GM12878 (cell line): ENCODE measurements at regions not wholly inside any gene's neighbourhood (a gene's known extent, or its start where the extent isn't known, plus 50 kb on each side); places are given as distances from the start of the nearest gene placed in this dataset.
A peak's percentile ranks its signal among the peaks of the same experiment; 100 is the strongest.

Source experiments
- ATF7 ChIP-seq: fragments of 450-650 bp; IDR thresholded peaks from 2 replicates; pipeline ENCODE4 v1.6.1; 2016; ENCODE audit warnings: low read depth, mild to moderate bottlenecking
- BMI1 ChIP-seq: fragments of 450-650 bp; IDR thresholded peaks from 2 replicates; pipeline ENCODE4 v1.6.1; 2016; ENCODE audit warnings: mild to moderate bottlenecking, moderate library complexity, borderline replicate concordance
- CBX3 ChIP-seq: fragments of 200-600 bp; sonication (generic); IDR thresholded peaks from 2 replicates; pipeline ENCODE4 v1.6.1; 2016; ENCODE audit warnings: low read depth, borderline replicate concordance
- CBX5 ChIP-seq: sonication (generic); IDR thresholded peaks from 2 replicates; pipeline ENCODE4 v1.6.1; 2016; ENCODE audit warnings: low read depth, moderate library complexity, mild to moderate bottlenecking, inconsistent platforms
- CREM ChIP-seq: IDR thresholded peaks from 2 replicates; pipeline ENCODE4 v1.6.1; 2014; ENCODE audit warnings: antibody characterized with exemption, low read depth
- EP300 ChIP-seq, 2 experiments: fragments of 150-350 bp in 1 of 2; IDR thresholded peaks; 2 replicates each; pipeline ENCODE4 v1.6.1; 2011 to 2012; ENCODE audit warnings: low read depth in 2 of 2, low read length in 2 of 2, borderline replicate concordance in 1 of 2, improper control_type of control experiment in 1 of 2, inconsistent platforms in 1 of 2; ENCODE audit not compliant: control insufficient read depth in 1 of 2
- ETV6 ChIP-seq, 2 experiments: fragments of 450-650 bp in 1 of 2; IDR thresholded peaks in 1 of 2; conservative IDR thresholded peaks in 1 of 2; 2 replicates each; pipeline ENCODE4 v1.6.1; 2014; ENCODE audit warnings: antibody characterized with exemption in 1 of 2, borderline replicate concordance in 1 of 2, low read depth in 1 of 2, mild to moderate bottlenecking in 1 of 2, moderate library complexity in 1 of 2
- HCFC1 ChIP-seq: fragments of 150-350 bp; IDR thresholded peaks from 2 replicates; pipeline ENCODE4 v1.6.1; 2014; ENCODE audit warnings: low read length
- HDAC6 ChIP-seq: fragments of 200-600 bp; sonication (generic); IDR thresholded peaks from one replicate; pipeline ENCODE4 v1.8.0; 2017; ENCODE audit warnings: antibody characterized with exemption; ENCODE audit not compliant: unreplicated experiment
- JUND ChIP-seq: IDR thresholded peaks from 2 replicates; pipeline ENCODE4 v1.6.1; 2012; ENCODE audit warnings: low read depth, mild to moderate bottlenecking, low read length, improper control_type of control experiment, moderate library complexity
- MXI1 ChIP-seq: fragments of 150-350 bp; IDR thresholded peaks from 2 replicates; pipeline ENCODE4 v1.6.1; 2011; ENCODE audit warnings: low read depth, mild to moderate bottlenecking, inconsistent platforms, low read length, improper control_type of control experiment
- MYB ChIP-seq: fragments of 150-350 bp; IDR thresholded peaks from 2 replicates; pipeline ENCODE4 v1.6.1; 2014; ENCODE audit warnings: mild to moderate bottlenecking, low read depth, low read length, borderline replicate concordance
- POLR2A ChIP-seq: IDR thresholded peaks from 2 replicates; pipeline ENCODE4 v1.6.1; 2011; ENCODE audit warnings: low read depth, mild to moderate bottlenecking, low read length
- RAD51 ChIP-seq: fragments of 450-650 bp; IDR thresholded peaks from 2 replicates; pipeline ENCODE4 v1.6.1; 2016; ENCODE audit warnings: moderate library complexity, mild to moderate bottlenecking, inconsistent platforms
- RBBP5 ChIP-seq: fragments of 200-600 bp; sonication (generic); conservative IDR thresholded peaks from 2 replicates; pipeline ENCODE4 v1.6.1; 2016
- RELA ChIP-seq: fragments of 450-650 bp; IDR thresholded peaks from 2 replicates; pipeline ENCODE4 v1.8.0; 2014; ENCODE audit warnings: borderline replicate concordance; ENCODE audit not compliant: partially characterized antibody
- RFX5 ChIP-seq: IDR thresholded peaks from 2 replicates; pipeline ENCODE4 v1.6.1; 2011; ENCODE audit warnings: low read depth, low read length, improper control_type of control experiment
- SIN3A ChIP-seq: IDR thresholded peaks from 2 replicates; pipeline ENCODE4 v1.6.1; 2012; ENCODE audit warnings: low read depth, low read length, improper control_type of control experiment
- SMC3 ChIP-seq: IDR thresholded peaks from 2 replicates; pipeline ENCODE4 v1.6.1; 2011; ENCODE audit warnings: low read length, improper control_type of control experiment, borderline replicate concordance
- SP1 ChIP-seq: IDR thresholded peaks from one replicate; pipeline ENCODE4 v1.6.1; 2011; ENCODE audit warnings: low read depth, low read length
- SPI1 ChIP-seq: IDR thresholded peaks from 2 replicates; pipeline ENCODE4 v1.6.1; 2011; ENCODE audit warnings: low read depth, mild to moderate bottlenecking, low read length, moderate library complexity, borderline replicate concordance; ENCODE audit not compliant: insufficient read depth
- SREBF2 ChIP-seq: IDR thresholded peaks from 2 replicates; pipeline ENCODE4 v1.6.1; 2012; ENCODE audit warnings: mild to moderate bottlenecking, low read length
- SUZ12 ChIP-seq: fragments of 200-600 bp; sonication (generic); IDR thresholded peaks from one replicate; pipeline ENCODE4 v1.6.1; 2018; ENCODE audit warnings: antibody characterized with exemption, mild to moderate bottlenecking; ENCODE audit not compliant: unreplicated experiment
- TARDBP ChIP-seq: IDR thresholded peaks from 2 replicates; pipeline ENCODE4 v1.6.1; 2016; ENCODE audit warnings: borderline replicate concordance
- YY1 ChIP-seq: IDR thresholded peaks from 2 replicates; pipeline ENCODE4 v1.6.1; 2011; ENCODE audit warnings: low read depth, mild to moderate bottlenecking, low read length
- ZNF207 ChIP-seq: fragments of 450-650 bp; IDR thresholded peaks from 2 replicates; pipeline ENCODE4 v1.6.1; 2014; ENCODE audit warnings: antibody characterized with exemption, mild to moderate bottlenecking, borderline replicate concordance
- ZNF622 ChIP-seq: fragments of 450-650 bp; IDR thresholded peaks from 2 replicates; pipeline ENCODE4 v1.6.1; 2017; ENCODE audit warnings: mild to moderate bottlenecking, inconsistent platforms
- ZSCAN29 ChIP-seq: fragments of 450-650 bp; IDR thresholded peaks from 2 replicates; pipeline ENCODE4 v1.6.1; 2017; ENCODE audit warnings: mild to moderate bottlenecking, moderate library complexity
- TF ChIP-seq, protein P1 (sequence below): fragments of 450-650 bp; IDR thresholded peaks from 2 replicates; pipeline ENCODE4 v1.6.1; 2017; ENCODE audit warnings: low read depth, mild to moderate bottlenecking, moderate library complexity
- TF ChIP-seq, protein P2 (sequence below): fragments of 450-650 bp; IDR thresholded peaks from 2 replicates; pipeline ENCODE4 v1.6.1; 2014; ENCODE audit warnings: mild to moderate bottlenecking
- TF ChIP-seq, protein P3 (sequence below): fragments of 450-650 bp; IDR thresholded peaks from 2 replicates; pipeline ENCODE4 v1.6.1; 2018; ENCODE audit warnings: mild to moderate bottlenecking, low read depth, moderate library complexity; ENCODE audit not compliant: partially characterized antibody

DNA sequence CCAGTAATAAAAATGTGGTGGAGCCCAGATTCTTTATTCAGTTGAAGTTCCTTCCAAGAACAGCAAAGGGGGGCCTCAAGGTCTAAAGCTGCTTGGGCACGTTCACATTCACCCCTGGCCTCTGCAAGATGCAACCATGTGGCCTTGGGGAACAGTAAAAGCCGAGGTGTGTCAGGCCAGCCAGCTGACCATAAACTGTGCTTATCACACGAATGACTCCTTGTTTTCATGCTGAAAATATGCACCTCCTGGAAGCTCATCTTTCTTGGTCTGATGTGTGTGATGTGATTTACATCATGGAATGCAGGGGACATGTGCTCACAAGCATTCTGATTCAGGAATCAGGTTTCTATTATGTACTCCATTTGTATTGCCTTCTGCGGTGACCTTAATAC is 211.6 kb upstream of the MARCKS start (continued):
- no peak for TF ChIP-seq CBX5
- TF ChIP-seq SP1, result no peak
- no peak for TF ChIP-seq MYB
- TF ChIP-seq RFX5, result no peak
- TF ChIP-seq ETV6 (conservative IDR thresholded peaks at IDR 0.05 in 1 of 2, IDR thresholded peaks at IDR 0.05 in 1 of 2; ENCODE audit: borderline replicate concordance in 1 of 2, low read depth in 1 of 2), result no peak
- TF ChIP-seq HDAC6, result no peak
- TF ChIP-seq HCFC1, result no peak
- TF ChIP-seq BMI1, result no peak
- TF ChIP-seq ZNF622, result no peak
- TF ChIP-seq ATF7, result no peak
- TF ChIP-seq POLR2A, result peak; percentile 45
- TF ChIP-seq SUZ12, result no peak
- TF ChIP-seq ZNF207, result no peak
- TF ChIP-seq RAD51, result peak; percentile 42; the same call in 1 of the 2 replicates
- TF ChIP-seq CBX3, result no peak
- no peak for TF ChIP-seq SPI1
- no peak for TF ChIP-seq SMC3
- no peak for TF ChIP-seq SREBF2
- TF ChIP-seq, protein P1, sequence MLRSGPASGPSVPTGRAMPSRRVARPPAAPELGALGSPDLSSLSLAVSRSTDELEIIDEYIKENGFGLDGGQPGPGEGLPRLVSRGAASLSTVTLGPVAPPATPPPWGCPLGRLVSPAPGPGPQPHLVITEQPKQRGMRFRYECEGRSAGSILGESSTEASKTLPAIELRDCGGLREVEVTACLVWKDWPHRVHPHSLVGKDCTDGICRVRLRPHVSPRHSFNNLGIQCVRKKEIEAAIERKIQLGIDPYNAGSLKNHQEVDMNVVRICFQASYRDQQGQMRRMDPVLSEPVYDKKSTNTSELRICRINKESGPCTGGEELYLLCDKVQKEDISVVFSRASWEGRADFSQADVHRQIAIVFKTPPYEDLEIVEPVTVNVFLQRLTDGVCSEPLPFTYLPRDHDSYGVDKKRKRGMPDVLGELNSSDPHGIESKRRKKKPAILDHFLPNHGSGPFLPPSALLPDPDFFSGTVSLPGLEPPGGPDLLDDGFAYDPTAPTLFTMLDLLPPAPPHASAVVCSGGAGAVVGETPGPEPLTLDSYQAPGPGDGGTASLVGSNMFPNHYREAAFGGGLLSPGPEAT, result no peak
- no peak for TF ChIP-seq YY1
- TF ChIP-seq, protein P2, sequence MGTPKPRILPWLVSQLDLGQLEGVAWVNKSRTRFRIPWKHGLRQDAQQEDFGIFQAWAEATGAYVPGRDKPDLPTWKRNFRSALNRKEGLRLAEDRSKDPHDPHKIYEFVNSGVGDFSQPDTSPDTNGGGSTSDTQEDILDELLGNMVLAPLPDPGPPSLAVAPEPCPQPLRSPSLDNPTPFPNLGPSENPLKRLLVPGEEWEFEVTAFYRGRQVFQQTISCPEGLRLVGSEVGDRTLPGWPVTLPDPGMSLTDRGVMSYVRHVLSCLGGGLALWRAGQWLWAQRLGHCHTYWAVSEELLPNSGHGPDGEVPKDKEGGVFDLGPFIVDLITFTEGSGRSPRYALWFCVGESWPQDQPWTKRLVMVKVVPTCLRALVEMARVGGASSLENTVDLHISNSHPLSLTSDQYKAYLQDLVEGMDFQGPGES, result no peak
- TF ChIP-seq ZSCAN29, result no peak
- TF ChIP-seq EP300 (IDR thresholded peaks at IDR 0.05; ENCODE audit: borderline replicate concordance in 1 of 2, control insufficient read depth in 1 of 2, low read depth in 2 of 2, low read length in 2 of 2), result no peak
- TF ChIP-seq MXI1, result no peak
- TF ChIP-seq, protein P3, sequence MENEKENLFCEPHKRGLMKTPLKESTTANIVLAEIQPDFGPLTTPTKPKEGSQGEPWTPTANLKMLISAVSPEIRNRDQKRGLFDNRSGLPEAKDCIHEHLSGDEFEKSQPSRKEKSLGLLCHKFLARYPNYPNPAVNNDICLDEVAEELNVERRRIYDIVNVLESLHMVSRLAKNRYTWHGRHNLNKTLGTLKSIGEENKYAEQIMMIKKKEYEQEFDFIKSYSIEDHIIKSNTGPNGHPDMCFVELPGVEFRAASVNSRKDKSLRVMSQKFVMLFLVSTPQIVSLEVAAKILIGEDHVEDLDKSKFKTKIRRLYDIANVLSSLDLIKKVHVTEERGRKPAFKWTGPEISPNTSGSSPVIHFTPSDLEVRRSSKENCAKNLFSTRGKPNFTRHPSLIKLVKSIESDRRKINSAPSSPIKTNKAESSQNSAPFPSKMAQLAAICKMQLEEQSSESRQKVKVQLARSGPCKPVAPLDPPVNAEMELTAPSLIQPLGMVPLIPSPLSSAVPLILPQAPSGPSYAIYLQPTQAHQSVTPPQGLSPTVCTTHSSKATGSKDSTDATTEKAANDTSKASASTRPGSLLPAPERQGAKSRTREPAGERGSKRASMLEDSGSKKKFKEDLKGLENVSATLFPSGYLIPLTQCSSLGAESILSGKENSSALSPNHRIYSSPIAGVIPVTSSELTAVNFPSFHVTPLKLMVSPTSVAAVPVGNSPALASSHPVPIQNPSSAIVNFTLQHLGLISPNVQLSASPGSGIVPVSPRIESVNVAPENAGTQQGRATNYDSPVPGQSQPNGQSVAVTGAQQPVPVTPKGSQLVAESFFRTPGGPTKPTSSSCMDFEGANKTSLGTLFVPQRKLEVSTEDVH, result no peak
- TF ChIP-seq RBBP5, result no peak
- TF ChIP-seq TARDBP, result no peak
- no peak for TF ChIP-seq CREM
- no peak for TF ChIP-seq RELA
- TF ChIP-seq SIN3A, result no peak
- no peak for TF ChIP-seq JUND
